Lower leg skin (tissue), 4 donors: ENCODE measurements at regions not wholly inside any gene's neighbourhood (a gene's known extent, or its start where the extent isn't known, plus 50 kb on each side); places are given as distances from the start of the nearest gene placed in this dataset.

Source experiments
- DNase-seq, 2 donors: peaks; one replicate each; pipeline ENCODE4 v3.0.0-alpha.2; 2019; ENCODE audit warnings: low spot score in 2 of 2
- H3K4me3 ChIP-seq: fragments of 200-600 bp; sonication (generic); 2 replicates; pipeline ENCODE4 v1.5.1; 2017; ENCODE audit warnings: mild to moderate bottlenecking, low read depth; ENCODE audit not compliant: poor library complexity, severe bottlenecking
- POLR2A ChIP-seq, 2 donors: fragments of 450-650 bp; IDR thresholded peaks; one replicate each; pipeline ENCODE4 v1.6.1; 2016 to 2017; ENCODE audit warnings: antibody characterized with exemption in 2 of 2, mild to moderate bottlenecking in 1 of 2, moderate library complexity in 1 of 2
- WGBS, 2 donors: methylation state at CpG; one replicate each; pipeline ENCODE4 v1.1.5; 2018; 5-methylcytosine and 5-hydroxymethylcytosine counted together
- intact Hi-C: fragments of 100-400 bp; cut with DNase I; formaldehyde crosslinking; loops from one replicate; pipeline ENCODE4 v1.15.0; 2023; ENCODE audit warnings: low total_unique reads
- TF ChIP-seq, protein P1 (sequence below), 3 donors: fragments of 450-650 bp; IDR thresholded peaks; one replicate each; pipeline ENCODE4 v1.5.1; 2016; ENCODE audit warnings: antibody characterized with exemption in 3 of 3, mild to moderate bottlenecking in 3 of 3, moderate library complexity in 2 of 3

DNA sequence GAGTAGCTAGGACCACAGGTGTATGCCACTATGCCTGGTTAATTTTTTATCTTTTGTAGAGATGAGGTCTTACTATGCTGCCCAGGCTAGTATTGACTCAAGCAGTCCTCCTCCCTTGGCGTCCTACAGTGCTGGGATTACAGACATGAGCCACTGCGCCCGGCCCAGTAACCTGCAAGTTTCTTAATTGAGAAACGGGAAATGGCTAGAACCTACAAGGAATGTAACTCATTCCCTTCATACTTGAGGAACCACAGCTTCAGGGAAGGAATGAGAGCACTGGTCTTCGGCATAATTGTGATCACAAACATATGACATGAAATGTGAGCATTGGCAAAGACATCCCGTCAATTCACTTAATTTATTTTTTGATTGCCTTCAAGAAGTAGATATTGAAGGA lies 157.0 kb downstream of the KLF5 start:
- TF ChIP-seq POLR2A (IDR thresholded peaks at IDR 0.05), result no peak
- TF ChIP-seq, protein P1, sequence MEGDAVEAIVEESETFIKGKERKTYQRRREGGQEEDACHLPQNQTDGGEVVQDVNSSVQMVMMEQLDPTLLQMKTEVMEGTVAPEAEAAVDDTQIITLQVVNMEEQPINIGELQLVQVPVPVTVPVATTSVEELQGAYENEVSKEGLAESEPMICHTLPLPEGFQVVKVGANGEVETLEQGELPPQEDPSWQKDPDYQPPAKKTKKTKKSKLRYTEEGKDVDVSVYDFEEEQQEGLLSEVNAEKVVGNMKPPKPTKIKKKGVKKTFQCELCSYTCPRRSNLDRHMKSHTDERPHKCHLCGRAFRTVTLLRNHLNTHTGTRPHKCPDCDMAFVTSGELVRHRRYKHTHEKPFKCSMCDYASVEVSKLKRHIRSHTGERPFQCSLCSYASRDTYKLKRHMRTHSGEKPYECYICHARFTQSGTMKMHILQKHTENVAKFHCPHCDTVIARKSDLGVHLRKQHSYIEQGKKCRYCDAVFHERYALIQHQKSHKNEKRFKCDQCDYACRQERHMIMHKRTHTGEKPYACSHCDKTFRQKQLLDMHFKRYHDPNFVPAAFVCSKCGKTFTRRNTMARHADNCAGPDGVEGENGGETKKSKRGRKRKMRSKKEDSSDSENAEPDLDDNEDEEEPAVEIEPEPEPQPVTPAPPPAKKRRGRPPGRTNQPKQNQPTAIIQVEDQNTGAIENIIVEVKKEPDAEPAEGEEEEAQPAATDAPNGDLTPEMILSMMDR (IDR thresholded peaks at IDR 0.05), result no peak
- intact Hi-C loops, result no loop called here
- H3K4me3 ChIP-seq, result no peak overlapping the region
- whole genome bisulfite sequencing, 2 donors, result 76 to 78% methylated on average over 6 of the region's 6 CpGs
- DNase-seq, result no peak

DNA sequence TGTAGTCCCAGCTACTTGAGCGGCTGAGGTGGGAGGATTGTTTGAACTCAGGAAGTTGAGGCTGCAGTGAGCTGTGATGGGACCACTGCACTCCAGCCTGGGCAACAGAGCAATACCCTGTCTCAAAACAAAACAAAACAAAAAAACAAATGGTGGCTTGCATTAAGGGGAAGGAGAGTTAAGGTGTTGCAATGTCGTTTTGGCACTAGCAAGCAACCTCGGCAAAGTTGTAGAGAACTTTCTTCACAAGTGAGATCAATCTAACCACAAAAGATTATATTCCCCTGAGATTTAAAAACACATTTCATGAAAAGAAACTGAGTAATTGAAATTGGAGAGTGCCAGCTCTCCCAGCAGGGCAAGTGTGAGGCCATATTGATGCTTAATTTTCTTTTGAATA lies 153.7 kb downstream of the KLF5 start:
- no peak overlapping the region for H3K4me3 ChIP-seq
- TF ChIP-seq, protein P1 (IDR thresholded peaks at IDR 0.05), result no peak
- no peak for TF ChIP-seq POLR2A (IDR thresholded peaks at IDR 0.05)
- DNase-seq, result no peak
- WGBS, 2 donors, result 79 to 89% methylated on average over 3 of the region's 3 CpGs
- intact Hi-C loops, result no loop called here

DNA sequence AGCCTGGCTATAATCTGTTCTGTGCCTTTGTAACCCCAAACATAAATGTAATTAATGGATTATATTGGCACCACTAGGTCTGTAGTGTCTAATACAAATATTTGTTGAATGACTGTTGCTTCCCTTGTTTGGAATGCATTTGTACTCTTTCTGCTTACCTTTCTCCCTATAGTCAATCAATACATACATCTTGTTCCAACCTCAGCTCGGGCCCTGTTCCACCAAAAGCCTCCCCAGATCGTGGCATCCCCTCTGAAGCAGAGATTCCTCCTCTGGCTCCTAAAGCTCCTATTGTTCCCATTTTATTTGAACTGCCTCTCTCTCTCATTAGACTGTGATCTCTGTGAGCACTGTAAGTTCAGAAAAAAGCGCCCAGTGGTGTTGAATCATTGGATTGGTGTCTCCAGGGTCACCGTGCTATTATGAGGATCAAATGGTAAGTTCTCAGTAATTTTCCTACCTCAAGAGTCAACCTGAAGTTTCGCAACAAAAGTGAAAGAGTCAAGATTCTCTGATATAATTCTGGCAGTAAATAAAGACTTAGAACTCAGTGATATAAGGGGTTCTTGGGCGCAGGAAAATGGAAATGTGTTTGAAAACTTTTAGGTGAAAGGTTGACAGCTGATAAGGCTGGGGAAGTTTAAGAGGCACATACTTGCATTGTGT lies 151.5 kb downstream of the KLF5 start:
- no peak for DNase-seq
- no peak overlapping the region for H3K4me3 ChIP-seq
- WGBS, 2 donors, result 66 to 75% methylated on average over 6 of the region's 6 CpGs
- intact Hi-C loops, result no loop called here
- no peak for TF ChIP-seq POLR2A (IDR thresholded peaks at IDR 0.05)

GRCh38 chr13:73204952-73205351 lies 146.1 kb downstream of the KLF5 start:
- intact Hi-C loops, result no loop called here
- no peak for DNase-seq
- 78 to 82% methylated on average over 5 of the region's 5 CpGs for WGBS, 2 donors
- TF ChIP-seq, protein P1 (IDR thresholded peaks at IDR 0.05), result no peak
- no peak overlapping the region for H3K4me3 ChIP-seq

- 74 to 75% methylated on average over 2 of the region's 2 CpGs for WGBS, 2 donors
- intact Hi-C loops, result no loop called here
- TF ChIP-seq POLR2A (IDR thresholded peaks at IDR 0.05), result no peak
- TF ChIP-seq, protein P1 (IDR thresholded peaks at IDR 0.05), result no peak
These were observed 142.8 kb downstream of the KLF5 start for GRCh38 chr13:73201626-73202025.

DNA sequence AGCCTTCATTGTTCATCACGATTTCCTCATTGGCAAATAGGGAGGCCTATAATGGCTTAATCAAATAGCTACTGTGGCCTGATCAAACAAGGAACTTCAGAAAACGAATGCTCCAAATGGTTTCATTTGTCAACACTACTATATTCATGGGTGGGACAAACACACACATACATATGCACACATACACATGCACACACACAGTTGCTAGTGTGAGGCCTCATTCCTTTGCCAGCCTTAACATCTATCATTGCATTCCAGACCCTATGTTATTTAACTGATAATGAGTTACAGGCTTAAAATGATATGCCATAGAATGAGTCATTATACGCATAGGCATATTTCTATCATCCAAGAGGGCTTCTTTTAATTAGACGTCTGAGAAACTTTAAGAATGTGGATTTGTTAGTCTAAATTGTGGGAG lies 140.2 kb downstream of the KLF5 start:
- TF ChIP-seq POLR2A (IDR thresholded peaks at IDR 0.05), result no peak
- TF ChIP-seq, protein P1 (IDR thresholded peaks at IDR 0.05), result no peak
- no peak for DNase-seq
- intact Hi-C loops, result no loop called here
- no peak overlapping the region for H3K4me3 ChIP-seq
- 59 to 61% methylated on average over 4 of the region's 4 CpGs for WGBS, 2 donors

More at GRCh38 chr13:73201626-73202025, 142.8 kb downstream of the KLF5 start:
- no peak for DNase-seq
- no peak overlapping the region for H3K4me3 ChIP-seq
